HG03175 (cell line): ENCODE measurements at regions not wholly inside any gene's neighbourhood (a gene's known extent, or its start where the extent isn't known, plus 50 kb on each side); places are given as distances from the start of the nearest gene placed in this dataset.

ENCODE experiments used
- ATAC-seq: cut with Tn5 transposase; IDR thresholded peaks from one replicate; pipeline ENCODE4 v1.9.1; 2021; ENCODE audit warnings: mild to moderate bottlenecking, moderate library complexity; ENCODE audit not compliant: unreplicated experiment

DNA sequence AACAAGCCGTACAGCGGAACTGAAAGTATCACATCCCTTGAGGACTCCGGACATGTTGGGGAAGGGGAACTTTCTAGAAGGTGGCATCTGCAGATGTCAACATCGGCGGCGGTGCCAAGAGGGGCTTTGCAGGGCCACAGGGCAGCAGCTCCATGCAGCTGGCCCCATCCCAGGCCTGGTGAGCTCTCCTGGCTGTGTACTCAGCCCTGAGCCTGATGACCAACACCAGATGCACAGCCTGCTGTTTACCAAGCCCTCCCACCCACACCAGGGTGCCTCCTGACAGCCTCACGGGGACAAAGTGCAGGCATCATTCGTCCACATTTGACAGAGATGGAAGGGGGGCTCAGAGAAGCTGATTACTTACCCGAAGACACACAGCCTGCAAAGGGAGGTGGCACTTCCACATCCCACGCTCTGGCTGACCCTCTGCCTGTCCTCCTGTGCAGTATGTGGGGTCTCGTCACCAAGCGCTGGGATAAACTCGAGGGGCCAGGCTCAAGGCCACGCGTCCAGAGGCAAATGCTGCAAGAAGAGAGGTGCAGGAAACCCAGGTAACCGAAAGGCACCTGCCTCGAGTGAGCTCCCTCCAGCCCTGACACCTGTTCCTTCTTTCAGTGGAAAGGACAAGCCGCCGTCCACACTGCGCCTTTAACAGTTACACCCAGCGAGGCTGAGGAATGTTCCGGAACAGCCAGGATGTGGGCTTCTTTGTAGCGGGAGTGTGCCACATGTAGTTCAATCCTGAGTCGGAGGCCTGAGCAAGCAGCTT, 69.0 kb upstream of the ASAP2 start:
- ATAC-seq: no peak

DNA sequence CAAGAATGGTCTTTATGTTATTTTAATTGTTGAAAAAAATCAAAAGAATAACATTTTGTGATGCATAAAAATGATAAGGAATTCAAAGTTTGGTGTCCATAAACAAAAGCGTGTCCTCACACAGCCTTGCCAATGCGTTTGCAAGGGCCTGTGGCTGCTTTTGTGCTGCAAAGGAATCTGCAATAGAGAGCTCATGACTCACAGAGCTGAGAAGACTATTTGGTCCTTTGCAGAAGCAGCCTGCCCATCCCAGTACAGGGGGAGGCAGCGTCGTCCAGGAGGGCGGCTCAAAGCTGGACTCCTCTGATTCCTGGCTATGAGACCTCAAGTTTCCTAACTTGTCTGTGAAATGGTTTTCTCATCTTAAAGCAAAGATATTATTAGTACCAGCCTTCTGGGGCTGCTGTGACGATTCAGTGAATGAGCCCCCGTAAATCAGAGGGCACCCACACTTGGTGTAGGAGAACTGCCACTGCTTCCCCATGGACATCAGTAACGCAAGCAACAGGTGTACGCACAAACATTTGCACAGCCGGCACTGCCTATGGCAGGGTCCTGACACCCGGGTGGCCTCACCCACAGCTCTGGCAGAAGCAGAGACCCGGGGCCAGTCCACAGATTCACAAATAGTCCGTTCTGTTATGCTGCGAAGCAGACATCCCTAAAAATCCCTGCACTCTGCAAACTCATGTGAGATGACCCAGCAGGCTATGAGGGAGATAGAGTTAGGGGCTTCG, 70.6 kb upstream of the ASAP2 start:
- ATAC-seq: no peak

GRCh38 chr2:9127316-9127715, 79.3 kb upstream of the ASAP2 start:
- no peak for ATAC-seq

DNA sequence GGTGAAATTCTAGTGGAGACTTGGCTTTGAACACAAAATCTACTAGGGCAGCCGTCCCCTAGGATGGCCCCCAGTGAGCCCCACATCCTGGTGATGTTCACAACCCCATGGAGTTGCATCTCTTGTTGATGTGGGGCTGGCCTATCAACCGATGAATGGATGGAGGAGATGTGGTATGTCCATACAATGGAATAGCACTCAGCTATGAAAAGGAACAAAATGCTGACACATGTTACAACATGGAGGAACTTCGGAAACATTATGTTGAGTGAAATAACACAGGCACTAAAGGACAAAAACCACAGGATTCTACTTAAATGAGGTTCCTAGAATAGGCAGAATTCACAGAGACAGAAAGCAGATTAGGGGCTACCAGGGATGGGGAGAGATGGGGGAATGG, 80.1 kb upstream of the ASAP2 start:
- ATAC-seq: no peak

GRCh38 chr2:9124231-9124741, 82.3 kb upstream of the ASAP2 start:
- no peak for ATAC-seq

GRCh38 chr2:9123069-9123468, 83.5 kb upstream of the ASAP2 start:
- no peak for ATAC-seq

DNA sequence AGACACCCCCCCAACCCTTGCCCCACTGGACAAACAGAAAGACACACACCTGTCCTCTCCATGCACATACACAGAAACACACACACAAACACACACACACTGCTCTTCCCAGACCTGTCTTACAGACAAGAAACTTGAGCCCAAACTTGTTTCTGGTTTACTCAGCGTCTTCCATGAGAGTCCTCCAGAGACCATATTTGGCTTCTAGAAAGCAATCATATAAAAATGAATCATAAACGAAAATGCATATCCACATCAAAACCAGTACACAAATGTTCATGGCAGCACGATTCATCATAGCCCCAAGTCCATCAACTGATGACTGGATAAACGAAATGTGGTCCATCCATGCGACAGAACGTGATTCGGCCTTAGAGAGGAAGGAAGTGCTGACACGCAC, 84.2 kb upstream of the ASAP2 start:
- no peak for ATAC-seq

DNA sequence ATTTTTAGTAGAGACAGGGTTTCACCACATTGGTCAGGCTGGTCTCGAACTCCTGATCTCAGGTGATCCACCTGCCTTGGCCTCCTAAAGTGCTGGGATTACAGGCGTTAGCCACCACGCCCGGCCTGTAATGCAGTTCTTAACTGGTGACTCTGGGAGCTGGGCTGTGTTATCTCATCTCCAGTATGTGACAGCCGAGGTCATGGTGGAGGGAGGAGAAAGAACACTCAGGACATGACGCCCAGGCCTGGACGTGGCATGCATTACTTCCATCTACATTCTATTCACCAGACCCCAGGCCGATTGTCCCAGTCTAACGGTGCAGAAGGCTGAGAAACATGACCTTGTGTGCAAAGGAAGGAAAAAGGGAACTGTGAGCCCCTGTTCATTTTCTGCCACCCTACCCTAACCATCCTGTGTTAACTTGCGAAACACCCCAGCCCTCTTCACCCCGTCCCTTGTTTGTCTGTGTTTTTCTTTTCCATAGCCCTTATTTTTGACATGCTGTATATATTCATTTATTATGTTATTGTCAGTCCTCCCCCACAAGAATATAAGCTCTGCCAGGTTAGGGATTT, 88.1 kb upstream of the ASAP2 start:
- ATAC-seq: no peak

GRCh38 chr2:9115229-9115628, 91.4 kb upstream of the ASAP2 start:
- no peak for ATAC-seq

DNA sequence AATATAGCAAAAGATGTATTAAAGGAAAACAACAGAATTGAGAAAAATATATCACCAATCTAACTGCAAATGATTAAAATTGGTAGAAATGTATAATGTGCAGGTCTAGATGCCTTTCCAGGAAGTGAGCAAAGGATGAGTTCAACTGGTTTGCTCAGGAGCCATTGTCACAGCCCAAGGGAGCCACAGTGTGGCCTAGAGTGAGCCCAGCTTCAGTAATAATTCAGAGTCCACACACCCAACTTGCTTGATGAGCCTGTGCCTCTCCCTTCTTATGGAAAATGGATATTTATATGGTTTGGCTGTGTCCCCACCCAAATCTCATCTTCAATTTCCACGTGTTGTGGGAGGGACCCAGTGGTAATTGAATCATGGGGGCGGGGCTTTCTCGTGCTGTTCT, 92.2 kb upstream of the ASAP2 start:
- no peak for ATAC-seq

DNA sequence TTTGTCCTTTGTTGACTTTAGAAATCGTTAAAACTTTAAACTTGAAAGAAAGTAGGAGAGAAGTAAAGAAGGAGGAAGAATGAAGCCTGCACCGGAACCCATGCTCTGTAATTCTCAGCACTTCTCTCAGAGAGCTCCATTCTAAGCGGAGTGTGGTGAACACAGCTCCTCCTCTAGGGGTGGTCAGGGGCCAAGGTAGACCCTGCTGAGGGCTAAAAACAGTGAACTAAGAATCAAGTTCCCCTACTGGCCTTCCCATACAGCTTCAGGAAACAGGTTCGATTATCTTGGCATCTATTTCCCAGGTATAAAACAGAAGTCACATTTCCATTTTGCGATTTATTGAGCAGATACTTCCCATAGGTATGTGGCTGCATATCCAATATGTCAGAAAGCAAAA, 92.7 kb upstream of the ASAP2 start:
- ATAC-seq: no peak

GRCh38 chr2:9113262-9113661, 93.3 kb upstream of the ASAP2 start:
- no peak for ATAC-seq

DNA sequence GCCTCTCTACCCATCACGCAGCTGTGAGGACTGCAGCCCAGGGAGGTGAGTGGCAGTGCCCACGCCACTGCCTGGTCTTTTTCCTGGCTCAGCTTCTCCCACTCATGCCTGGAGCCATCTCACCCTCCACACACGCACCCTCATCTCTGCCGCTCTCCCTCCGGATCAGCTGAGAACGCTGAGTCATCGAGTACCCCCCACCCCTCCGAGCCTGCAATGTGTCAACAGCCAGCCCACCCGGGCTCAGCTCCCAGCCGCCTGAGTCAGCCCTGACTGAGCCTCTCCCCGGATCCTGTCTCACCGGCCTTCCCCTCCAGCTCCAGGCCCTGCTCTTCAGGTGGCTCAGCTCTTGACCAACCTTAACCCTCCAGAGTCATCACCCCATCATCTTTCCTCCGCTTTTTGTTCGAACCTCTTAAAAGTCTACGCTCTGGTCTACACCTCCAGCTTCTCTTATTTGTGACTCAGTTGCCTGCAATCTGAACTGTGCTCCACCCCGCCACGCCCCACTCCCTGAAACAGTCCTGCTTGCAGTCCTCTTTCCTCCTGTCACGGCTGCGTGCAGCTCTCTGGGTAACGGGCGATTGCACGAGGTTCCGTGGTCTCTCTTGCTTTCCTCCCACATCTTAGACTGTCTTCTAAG, 94.4 kb upstream of the ASAP2 start:
- ATAC-seq: no peak

- ATAC-seq: no peak
These were observed 95.6 kb upstream of the ASAP2 start for GRCh38 chr2:9110893-9111569.

GRCh38 chr2:9110346-9110884, 96.2 kb upstream of the ASAP2 start:
- ATAC-seq: no peak

DNA sequence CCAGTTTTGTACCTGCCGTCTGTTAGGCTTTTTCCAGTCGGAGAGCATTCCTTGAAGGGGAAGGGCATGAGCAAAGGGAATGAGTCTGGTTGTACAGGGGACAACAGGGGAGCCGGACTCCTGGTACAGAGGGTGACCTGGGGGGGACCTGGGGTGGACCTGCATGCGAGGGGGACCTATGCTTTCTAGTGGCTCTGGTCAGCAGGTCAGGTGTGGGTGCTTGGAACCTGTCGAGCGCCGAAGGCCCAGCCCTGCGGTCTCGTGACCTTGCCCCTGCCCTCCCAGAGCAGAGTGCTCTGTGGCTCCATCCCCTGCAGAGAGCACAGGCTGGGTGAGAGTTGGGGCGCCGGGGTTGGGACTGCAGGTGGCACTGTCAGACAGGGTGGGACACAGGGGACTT, 96.7 kb upstream of the ASAP2 start:
- ATAC-seq: no peak

DNA sequence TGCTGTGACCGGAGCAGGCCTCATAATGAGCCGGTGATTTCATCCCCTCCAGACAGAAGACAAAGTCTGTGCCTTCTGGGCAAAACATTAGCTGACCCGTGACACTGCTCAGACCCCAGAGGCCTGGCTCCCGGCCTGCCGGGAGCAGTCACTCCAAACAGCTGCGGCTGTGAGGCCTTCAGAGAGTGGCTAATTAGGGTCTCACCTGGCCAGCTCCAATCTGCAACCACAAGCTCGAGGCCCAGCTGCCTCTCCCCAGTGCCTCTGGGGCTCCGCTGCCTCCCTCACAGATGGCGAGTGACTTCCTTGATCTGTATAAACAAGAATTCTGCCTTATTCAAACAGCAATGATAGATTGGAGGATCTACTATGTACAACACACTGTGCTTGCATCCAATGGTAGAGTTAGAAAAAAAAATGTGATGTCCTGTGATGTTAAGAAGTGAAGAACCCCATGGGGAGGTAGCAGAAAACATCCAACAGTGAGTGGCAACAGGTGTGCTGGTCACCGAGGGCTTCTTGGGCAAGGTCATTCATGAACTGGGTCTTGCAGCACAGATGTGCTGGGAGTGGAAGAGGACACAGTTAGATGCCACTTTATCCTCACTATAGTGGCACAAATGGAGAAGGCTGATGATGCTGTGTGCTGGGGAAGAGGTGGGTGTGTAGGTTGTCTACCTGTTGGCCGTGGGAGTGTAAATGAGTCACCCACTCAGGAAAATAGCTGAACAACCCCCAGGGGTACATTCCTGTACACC, 98.2 kb upstream of the ASAP2 start:
- no peak for ATAC-seq

DNA sequence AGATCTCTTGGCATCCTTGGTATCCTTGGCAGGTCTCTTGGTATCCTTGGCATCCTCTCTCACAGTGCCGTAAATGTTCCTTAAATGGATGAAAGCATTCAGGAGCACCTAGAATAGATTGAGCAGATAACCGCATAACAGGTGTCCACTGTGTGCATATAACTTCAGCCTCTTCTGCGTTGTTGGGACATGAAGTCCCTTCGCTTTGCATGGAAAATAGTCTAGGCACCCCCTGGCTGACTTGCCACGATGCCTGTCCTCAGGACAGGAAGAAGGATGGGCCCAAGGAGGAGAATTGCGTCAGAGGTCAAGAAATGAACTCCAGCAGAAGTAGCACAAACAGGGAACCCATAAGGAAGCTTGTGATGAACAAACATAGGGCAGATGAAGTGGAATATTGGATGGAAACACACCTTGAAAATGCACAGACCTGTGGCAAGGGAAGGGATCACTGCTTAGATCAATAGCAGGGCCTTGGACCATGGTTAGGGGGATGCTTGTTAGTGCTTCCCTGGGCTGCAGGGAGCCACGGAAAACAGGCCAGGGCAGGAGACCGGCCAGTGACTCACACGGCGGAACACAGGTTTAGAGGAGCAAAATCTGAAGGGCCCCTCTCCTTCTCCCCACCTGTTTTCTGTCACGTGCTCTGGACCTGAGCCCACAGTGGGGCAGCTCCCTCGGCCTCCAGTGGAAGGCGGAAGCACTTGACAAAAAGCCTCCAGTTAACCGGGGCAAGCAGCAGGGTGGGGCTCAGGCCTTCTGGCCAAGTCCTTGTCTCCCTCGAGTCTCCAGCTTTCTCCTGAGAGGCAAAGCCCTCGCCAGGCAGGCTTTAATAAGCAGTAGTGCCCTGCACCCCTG, 99.2 kb upstream of the ASAP2 start:
- ATAC-seq: no peak
